IMR-90 (cell line): ENCODE measurements at regions not wholly inside any gene's neighbourhood (a gene's known extent, or its start where the extent isn't known, plus 50 kb on each side); places are given as distances from the start of the nearest gene placed in this dataset.

Experiments
- BHLHE40 ChIP-seq: fragments of 150-350 bp; IDR thresholded peaks from 2 replicates; pipeline ENCODE4 v1.6.1; 2016; ENCODE audit warnings: mild to moderate bottlenecking, low read depth, low read length
- CEBPB ChIP-seq: IDR thresholded peaks from 2 replicates; pipeline ENCODE4 v1.6.1; 2012; ENCODE audit warnings: low read depth, low read length, improper control_type of control experiment
- MAFK ChIP-seq: IDR thresholded peaks from 2 replicates; pipeline ENCODE4 v1.6.1; 2012; ENCODE audit warnings: low read depth, low read length, improper control_type of control experiment
- MAZ ChIP-seq: IDR thresholded peaks from 2 replicates; pipeline ENCODE4 v1.6.1; 2012; ENCODE audit warnings: low read depth, mild to moderate bottlenecking, low read length, improper control_type of control experiment, moderate library complexity, borderline replicate concordance
- MXI1 ChIP-seq: IDR thresholded peaks from 2 replicates; pipeline ENCODE4 v1.6.1; 2012; ENCODE audit warnings: low read depth, mild to moderate bottlenecking, low read length, moderate library complexity, borderline replicate concordance
- POLR2A ChIP-seq: IDR thresholded peaks from 2 replicates; pipeline ENCODE4 v1.6.1; 2012; ENCODE audit warnings: mild to moderate bottlenecking, low read depth, low read length
- RAD21 ChIP-seq: IDR thresholded peaks from 2 replicates; pipeline ENCODE4 v1.6.1; 2012; ENCODE audit warnings: low read length, improper control_type of control experiment
- RCOR1 ChIP-seq: IDR thresholded peaks from 2 replicates; pipeline ENCODE4 v1.6.1; 2012; ENCODE audit warnings: mild to moderate bottlenecking, low read length, improper control_type of control experiment; ENCODE audit not compliant: insufficient replicate concordance
- RFX5 ChIP-seq: IDR thresholded peaks from 2 replicates; pipeline ENCODE4 v1.8.0; 2012; ENCODE audit warnings: low read depth, mild to moderate bottlenecking, low read length, moderate library complexity
- SMC3 ChIP-seq: fragments of 150-350 bp; IDR thresholded peaks from 2 replicates; pipeline ENCODE4 v1.6.1; 2016; ENCODE audit warnings: low read depth, mild to moderate bottlenecking, antibody characterized with exemption, low read length, moderate library complexity
- TF ChIP-seq, protein P1 (sequence below): conservative IDR thresholded peaks from 2 replicates; pipeline ENCODE4 v1.5.1; 2012; ENCODE audit warnings: mild to moderate bottlenecking, low read depth, low read length, improper control_type of control experiment
- TF ChIP-seq, protein P2 (sequence below): fragments of 150-350 bp; IDR thresholded peaks from 2 replicates; pipeline ENCODE4 v1.6.1; 2016; ENCODE audit warnings: low read depth, mild to moderate bottlenecking, low read length, moderate library complexity, borderline replicate concordance
- TF ChIP-seq, protein P3 (sequence below): fragments of 150-350 bp; IDR thresholded peaks from 2 replicates; pipeline ENCODE4 v1.6.1; 2017; ENCODE audit warnings: mild to moderate bottlenecking, antibody characterized with exemption, low read length, low read depth

DNA sequence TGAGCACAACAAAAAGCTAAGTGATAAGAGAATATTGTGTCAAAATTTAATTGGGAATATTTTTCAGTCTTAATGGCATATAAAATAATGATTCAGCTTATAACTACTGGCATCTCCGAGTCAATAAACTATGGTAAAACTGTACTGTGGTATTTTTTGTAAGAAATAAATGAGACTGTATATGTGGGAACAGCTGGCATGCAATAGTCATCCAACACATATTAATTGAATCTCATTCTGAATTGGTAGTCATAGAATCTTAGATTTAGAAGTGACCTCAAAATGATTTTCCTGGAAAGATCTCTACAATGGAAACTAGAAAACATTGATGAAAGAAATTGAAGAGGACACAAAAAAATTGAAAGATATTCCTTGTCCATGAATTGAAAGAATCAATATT lies 133.4 kb upstream of the SLC7A14 start:
- TF ChIP-seq POLR2A, result no peak
- TF ChIP-seq, protein P1, sequence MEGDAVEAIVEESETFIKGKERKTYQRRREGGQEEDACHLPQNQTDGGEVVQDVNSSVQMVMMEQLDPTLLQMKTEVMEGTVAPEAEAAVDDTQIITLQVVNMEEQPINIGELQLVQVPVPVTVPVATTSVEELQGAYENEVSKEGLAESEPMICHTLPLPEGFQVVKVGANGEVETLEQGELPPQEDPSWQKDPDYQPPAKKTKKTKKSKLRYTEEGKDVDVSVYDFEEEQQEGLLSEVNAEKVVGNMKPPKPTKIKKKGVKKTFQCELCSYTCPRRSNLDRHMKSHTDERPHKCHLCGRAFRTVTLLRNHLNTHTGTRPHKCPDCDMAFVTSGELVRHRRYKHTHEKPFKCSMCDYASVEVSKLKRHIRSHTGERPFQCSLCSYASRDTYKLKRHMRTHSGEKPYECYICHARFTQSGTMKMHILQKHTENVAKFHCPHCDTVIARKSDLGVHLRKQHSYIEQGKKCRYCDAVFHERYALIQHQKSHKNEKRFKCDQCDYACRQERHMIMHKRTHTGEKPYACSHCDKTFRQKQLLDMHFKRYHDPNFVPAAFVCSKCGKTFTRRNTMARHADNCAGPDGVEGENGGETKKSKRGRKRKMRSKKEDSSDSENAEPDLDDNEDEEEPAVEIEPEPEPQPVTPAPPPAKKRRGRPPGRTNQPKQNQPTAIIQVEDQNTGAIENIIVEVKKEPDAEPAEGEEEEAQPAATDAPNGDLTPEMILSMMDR, result no peak
- no peak for TF ChIP-seq RFX5
- no peak for TF ChIP-seq RAD21
- TF ChIP-seq, protein P2, sequence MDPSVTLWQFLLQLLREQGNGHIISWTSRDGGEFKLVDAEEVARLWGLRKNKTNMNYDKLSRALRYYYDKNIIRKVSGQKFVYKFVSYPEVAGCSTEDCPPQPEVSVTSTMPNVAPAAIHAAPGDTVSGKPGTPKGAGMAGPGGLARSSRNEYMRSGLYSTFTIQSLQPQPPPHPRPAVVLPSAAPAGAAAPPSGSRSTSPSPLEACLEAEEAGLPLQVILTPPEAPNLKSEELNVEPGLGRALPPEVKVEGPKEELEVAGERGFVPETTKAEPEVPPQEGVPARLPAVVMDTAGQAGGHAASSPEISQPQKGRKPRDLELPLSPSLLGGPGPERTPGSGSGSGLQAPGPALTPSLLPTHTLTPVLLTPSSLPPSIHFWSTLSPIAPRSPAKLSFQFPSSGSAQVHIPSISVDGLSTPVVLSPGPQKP, result no peak
- TF ChIP-seq BHLHE40, result no peak
- no peak for TF ChIP-seq SMC3
- TF ChIP-seq MXI1, result no peak
- TF ChIP-seq, protein P3, sequence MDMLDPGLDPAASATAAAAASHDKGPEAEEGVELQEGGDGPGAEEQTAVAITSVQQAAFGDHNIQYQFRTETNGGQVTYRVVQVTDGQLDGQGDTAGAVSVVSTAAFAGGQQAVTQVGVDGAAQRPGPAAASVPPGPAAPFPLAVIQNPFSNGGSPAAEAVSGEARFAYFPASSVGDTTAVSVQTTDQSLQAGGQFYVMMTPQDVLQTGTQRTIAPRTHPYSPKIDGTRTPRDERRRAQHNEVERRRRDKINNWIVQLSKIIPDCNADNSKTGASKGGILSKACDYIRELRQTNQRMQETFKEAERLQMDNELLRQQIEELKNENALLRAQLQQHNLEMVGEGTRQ, result no peak
- no peak for TF ChIP-seq RCOR1
- TF ChIP-seq CEBPB, result no peak
- no peak for TF ChIP-seq MAFK
- no peak for TF ChIP-seq MAZ
